GM12873 (cell line): ENCODE measurements at regions not wholly inside any gene's neighbourhood (a gene's known extent, or its start where the extent isn't known, plus 50 kb on each side); places are given as distances from the start of the nearest gene placed in this dataset.

Experiments used
- TF ChIP-seq, protein P1 (sequence below): IDR thresholded peaks from 2 replicates; pipeline ENCODE4 v1.5.1; 2012; ENCODE audit warnings: low read depth, mild to moderate bottlenecking, moderate library complexity, low read length, control low read depth; ENCODE audit not compliant: insufficient read depth; ENCODE audit errors: missing control alignments

DNA sequence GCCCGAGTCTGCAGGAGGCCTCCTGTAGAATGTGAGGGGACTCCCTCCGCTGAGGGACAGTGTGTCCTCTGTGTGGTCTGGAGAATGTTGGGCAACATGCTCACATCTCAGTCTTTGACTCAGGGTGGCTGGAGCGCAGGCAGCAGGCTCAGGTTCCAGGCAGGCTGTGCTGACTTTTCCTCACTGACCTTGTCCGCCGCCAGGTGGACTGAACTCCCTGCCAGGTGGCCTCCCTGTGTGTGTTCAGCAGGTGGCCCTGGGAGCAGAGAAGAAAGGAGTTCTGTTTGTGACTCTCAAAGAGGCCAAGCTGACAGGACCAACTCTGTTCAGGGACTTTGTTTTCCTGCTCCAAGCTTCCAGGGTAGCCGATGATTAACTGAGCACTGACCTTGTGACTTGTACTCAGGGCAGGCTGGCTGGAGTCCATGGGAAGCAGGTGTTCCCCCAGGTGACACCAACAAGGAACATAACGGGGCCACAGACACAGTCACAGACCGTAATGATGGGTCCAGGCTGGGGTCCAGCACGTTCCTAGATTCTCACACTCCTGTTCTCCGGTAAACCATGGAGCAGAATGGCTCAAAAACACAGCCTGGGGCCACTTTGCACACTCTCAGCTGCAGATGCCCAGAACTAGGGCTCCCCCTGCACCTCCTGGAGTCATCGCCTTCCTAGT lies 439.8 kb downstream of the RNF144A start:
- TF ChIP-seq, protein P1, sequence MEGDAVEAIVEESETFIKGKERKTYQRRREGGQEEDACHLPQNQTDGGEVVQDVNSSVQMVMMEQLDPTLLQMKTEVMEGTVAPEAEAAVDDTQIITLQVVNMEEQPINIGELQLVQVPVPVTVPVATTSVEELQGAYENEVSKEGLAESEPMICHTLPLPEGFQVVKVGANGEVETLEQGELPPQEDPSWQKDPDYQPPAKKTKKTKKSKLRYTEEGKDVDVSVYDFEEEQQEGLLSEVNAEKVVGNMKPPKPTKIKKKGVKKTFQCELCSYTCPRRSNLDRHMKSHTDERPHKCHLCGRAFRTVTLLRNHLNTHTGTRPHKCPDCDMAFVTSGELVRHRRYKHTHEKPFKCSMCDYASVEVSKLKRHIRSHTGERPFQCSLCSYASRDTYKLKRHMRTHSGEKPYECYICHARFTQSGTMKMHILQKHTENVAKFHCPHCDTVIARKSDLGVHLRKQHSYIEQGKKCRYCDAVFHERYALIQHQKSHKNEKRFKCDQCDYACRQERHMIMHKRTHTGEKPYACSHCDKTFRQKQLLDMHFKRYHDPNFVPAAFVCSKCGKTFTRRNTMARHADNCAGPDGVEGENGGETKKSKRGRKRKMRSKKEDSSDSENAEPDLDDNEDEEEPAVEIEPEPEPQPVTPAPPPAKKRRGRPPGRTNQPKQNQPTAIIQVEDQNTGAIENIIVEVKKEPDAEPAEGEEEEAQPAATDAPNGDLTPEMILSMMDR = no peak

- TF ChIP-seq, protein P1 = no peak
These were observed 440.8 kb downstream of the RNF144A start for GRCh38 chr2:7357993-7358392.

DNA sequence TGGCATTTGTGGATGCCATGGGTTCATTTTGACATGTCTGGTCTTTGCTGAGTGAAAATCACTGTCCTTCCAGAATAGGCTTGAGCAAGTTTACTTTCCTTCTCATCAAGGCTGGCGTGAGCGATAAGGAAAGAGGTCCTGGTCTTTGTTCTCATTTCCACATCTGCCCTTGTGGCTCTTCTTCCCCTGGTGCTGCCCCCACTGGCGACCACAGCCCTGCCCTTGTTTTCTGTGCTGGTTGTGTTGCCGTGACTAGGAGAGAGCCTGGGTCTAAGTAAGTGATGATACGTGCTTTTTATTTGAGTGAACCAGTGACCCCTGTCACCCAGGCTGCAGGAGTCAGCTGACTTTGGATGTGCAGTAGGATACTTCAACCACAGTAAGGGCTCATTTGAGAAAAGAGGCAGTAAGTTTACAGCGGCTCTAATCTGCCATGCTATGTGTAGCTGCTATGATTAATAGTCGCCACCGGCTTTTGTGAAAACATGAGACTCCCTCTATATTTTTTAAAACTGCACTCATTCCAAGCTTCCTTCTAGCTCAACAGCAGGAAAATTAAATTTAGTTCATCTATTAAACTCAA lies 441.7 kb downstream of the RNF144A start:
- TF ChIP-seq, protein P1 = no peak

DNA sequence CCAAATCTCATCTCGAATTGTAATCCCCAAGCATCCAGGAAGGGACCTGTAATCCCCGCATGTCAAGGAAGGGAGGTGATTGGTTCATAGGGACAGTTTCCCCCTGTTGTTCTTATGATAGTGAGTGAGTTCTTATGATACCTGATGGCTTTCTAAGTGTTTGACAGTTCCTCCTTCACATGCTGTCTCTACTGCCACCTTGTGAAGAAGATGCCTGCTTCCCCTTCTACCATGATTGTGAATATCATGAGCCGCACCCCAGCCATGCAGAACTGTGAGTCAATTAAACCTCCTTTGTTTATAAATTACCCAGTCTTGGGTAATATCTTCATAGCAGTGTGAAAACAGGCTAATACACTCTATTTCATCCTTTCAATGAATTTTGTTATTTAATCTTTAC lies 446.7 kb downstream of the RNF144A start:
- TF ChIP-seq, protein P1 = peak; percentile 32

- TF ChIP-seq, protein P1 = no peak
These were observed 451.0 kb downstream of the RNF144A start for GRCh38 chr2:7368211-7368610.

- TF ChIP-seq, protein P1 = no peak
These were observed 455.9 kb downstream of the RNF144A start for GRCh38 chr2:7373156-7373555.

DNA sequence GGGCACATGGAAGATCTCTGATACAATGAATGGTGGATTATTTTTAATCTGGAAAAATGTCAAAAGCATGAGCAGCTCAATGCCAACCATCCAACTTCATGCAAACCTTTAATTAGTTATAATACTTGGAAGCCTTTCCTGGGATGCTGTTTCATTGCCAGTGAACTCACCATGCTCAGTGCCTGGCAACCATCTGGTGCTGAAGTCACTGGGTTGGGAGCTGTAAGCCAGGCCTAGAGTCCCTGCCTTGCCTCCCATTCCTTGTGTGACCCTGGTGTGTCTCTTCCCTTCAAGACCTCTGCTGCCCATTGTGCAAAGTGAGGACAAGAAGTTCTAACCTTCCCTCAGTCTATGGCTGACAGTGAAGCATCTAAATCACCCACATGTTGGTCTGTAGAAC lies 458.7 kb downstream of the RNF144A start:
- TF ChIP-seq, protein P1 = no peak
